ENCODE measurements at regions not wholly inside any gene's neighbourhood (a gene's known extent, or its start where the extent isn't known, plus 50 kb on each side); places are given as distances from the start of the nearest gene placed in this dataset.
A peak's percentile ranks its signal among the peaks of the same experiment; 100 is the strongest.

DNA sequence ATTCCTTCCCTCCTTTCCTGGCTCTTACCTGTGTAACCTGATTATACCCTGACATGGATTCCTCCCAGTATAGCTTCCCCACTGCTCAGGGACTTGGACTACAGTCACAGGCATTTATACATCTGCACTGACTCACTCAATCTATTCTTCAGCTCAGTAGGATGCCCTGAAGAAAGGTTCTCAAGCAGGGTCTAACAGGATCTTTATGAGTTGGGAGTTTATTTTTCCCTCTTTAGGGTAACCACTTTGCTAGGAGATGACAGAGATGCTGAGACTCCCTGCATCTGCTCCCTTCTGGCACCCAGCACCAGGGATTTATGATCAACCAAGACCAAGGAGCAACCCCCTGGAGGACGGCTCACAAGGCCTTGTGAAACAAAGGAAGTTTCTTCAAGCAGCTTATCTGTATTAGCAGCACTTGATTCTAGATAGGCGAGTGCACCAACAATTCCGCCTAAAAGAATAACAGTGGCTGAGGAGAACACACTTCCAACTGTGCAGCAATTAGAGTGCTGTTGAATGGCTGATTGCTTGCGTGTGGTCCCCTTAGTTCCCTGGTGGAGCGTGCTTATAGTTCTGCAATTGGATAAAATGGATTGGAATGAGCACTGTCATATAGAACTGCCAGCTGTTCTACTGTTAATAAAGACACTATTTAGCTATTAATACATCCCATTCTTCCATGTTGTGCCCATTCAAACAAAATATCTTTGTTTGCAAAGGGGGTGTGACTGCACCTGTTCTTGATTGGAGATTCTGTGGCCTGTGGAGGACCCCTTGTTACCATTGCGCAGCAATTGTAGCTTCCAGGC lies 482.6 kb downstream of the ZNF608 start:
- H3K56ac ChIP-seq (ENCODE audit: insufficient read length, low read depth, low read length), result no peak overlapping the region
- Mint-ChIP-seq H3K27ac (no peak overlapping the region), H3K4me1 (peaks cover 8 to 17% of the 10 kb centered on the region in 2 experiments; a peak in 3 of 4 replicates), H3K36me3 (ENCODE audit: insufficient read depth in 1 of 3, low read depth in 3 of 3) (peaks cover 0 to 5% (median 0%) of the 10 kb centered on the region in 3 experiments; a peak in 3 of 7 replicates), H3K9me3 (peaks cover 0 to 8% of the 10 kb centered on the region in 2 experiments; a peak in 2 of 5 replicates), H3K4me3 (no peak overlapping the region), H3K27me3 (ENCODE audit: low read depth) (no peaks in the 10 kb centered on the region; the same call in 1 of the 2 replicates)
- no peak overlapping the region for H2AK5ac ChIP-seq (ENCODE audit: insufficient read length, low read length)
- H3K9me3 ChIP-seq (ENCODE audit: control insufficient read depth, low read depth, low read length), result no peaks in the 10 kb centered on the region
- H3K23me2 ChIP-seq (ENCODE audit: insufficient read length, low read depth, low read length, poor library complexity, severe bottlenecking), result no peaks in the 10 kb centered on the region
- no peaks in the 10 kb centered on the region for H3K79me1 ChIP-seq (ENCODE audit: insufficient read depth, low read depth, low read length, poor library complexity, severe bottlenecking)
- H3K4me1 ChIP-seq (ENCODE audit: insufficient read depth, low read length), result peaks cover 19% of the 10 kb centered on the region; the same call in 1 of the 2 replicates
- H3K27me3 ChIP-seq (ENCODE audit: insufficient read depth, low read length), result no peaks in the 10 kb centered on the region
- H4K8ac ChIP-seq (replicated peaks; ENCODE audit: insufficient read length, low read depth, low read length), result no peak overlapping the region
- H3K79me2 ChIP-seq (ENCODE audit: insufficient read depth, low read length), result no peaks in the 10 kb centered on the region
- H4K91ac ChIP-seq (ENCODE audit: insufficient read length, low read depth, low read length), result no peak overlapping the region
- H3K23ac ChIP-seq (ENCODE audit: insufficient read length, low read depth, low read length), result no peak overlapping the region
- H2BK20ac ChIP-seq (ENCODE audit: low read depth, low read length, poor library complexity, severe bottlenecking), result no peak overlapping the region
- H3K4me2 ChIP-seq (ENCODE audit: insufficient read depth, insufficient read length, low read length), result no peak overlapping the region
- H3K4ac ChIP-seq (ENCODE audit: low read depth, low read length), result no peak overlapping the region
- TF ChIP-seq, protein P1, sequence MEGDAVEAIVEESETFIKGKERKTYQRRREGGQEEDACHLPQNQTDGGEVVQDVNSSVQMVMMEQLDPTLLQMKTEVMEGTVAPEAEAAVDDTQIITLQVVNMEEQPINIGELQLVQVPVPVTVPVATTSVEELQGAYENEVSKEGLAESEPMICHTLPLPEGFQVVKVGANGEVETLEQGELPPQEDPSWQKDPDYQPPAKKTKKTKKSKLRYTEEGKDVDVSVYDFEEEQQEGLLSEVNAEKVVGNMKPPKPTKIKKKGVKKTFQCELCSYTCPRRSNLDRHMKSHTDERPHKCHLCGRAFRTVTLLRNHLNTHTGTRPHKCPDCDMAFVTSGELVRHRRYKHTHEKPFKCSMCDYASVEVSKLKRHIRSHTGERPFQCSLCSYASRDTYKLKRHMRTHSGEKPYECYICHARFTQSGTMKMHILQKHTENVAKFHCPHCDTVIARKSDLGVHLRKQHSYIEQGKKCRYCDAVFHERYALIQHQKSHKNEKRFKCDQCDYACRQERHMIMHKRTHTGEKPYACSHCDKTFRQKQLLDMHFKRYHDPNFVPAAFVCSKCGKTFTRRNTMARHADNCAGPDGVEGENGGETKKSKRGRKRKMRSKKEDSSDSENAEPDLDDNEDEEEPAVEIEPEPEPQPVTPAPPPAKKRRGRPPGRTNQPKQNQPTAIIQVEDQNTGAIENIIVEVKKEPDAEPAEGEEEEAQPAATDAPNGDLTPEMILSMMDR (conservative IDR thresholded peaks at IDR 0.05), result no peak
- no peak overlapping the region for H2BK120ac ChIP-seq (ENCODE audit: low read depth, low read length, poor library complexity, severe bottlenecking)
- no peak overlapping the region for H2BK5ac ChIP-seq (ENCODE audit: insufficient read length, low read length)
- H4K20me1 ChIP-seq (ENCODE audit: control insufficient read depth, insufficient read depth, insufficient read length), result no peaks in the 10 kb centered on the region
- H3K27ac ChIP-seq (ENCODE audit: insufficient read length, low read depth, low read length), result peak overlapping the region; percentile 25
- H2BK12ac ChIP-seq (ENCODE audit: insufficient read length, low read depth, low read length), result no peak overlapping the region
- no peak overlapping the region for H3K9ac ChIP-seq (ENCODE audit: extremely low read depth, insufficient read length, low read length)
- H3K18ac ChIP-seq (ENCODE audit: insufficient read length, low read depth, low read length), result no peak overlapping the region
- H2AFZ ChIP-seq (ENCODE audit: low read length), result no peak overlapping the region
- WGBS (ENCODE audit: extremely low coverage, insufficient read length, low lambda C conversion rate), result no CpG with 5 or more reads among the region's 6 CpGs
- DNase-seq, result peak; percentile 38
- no peak overlapping the region for H4K5ac ChIP-seq (ENCODE audit: insufficient read length, low read depth, low read length)
- H3K14ac ChIP-seq (ENCODE audit: insufficient read depth, low read length), result no peak overlapping the region
- no peak overlapping the region for H2BK15ac ChIP-seq (ENCODE audit: low read depth, low read length)
- H3T11ph ChIP-seq (ENCODE audit: low read length), result no peak overlapping the region
